SHP77 (cell line): ENCODE measurements at regions not wholly inside any gene's neighbourhood (a gene's known extent, or its start where the extent isn't known, plus 50 kb on each side); places are given as distances from the start of the nearest gene placed in this dataset.

Experiments
- DNase-seq, 2 experiments: peaks; one replicate each; lab custom pipeline; 2025; lab: John Stamatoyannopoulos, UW

- no peak for DNase-seq
Measured at GRCh38 chr9:107874591-107875369, 385.2 kb upstream of the KLF4 start.

- no peak for DNase-seq
Measured at GRCh38 chr9:107874137-107874536, 384.6 kb upstream of the KLF4 start.

GRCh38 chr9:107872457-107873192, 383.1 kb upstream of the KLF4 start:
- no peak for DNase-seq

DNA sequence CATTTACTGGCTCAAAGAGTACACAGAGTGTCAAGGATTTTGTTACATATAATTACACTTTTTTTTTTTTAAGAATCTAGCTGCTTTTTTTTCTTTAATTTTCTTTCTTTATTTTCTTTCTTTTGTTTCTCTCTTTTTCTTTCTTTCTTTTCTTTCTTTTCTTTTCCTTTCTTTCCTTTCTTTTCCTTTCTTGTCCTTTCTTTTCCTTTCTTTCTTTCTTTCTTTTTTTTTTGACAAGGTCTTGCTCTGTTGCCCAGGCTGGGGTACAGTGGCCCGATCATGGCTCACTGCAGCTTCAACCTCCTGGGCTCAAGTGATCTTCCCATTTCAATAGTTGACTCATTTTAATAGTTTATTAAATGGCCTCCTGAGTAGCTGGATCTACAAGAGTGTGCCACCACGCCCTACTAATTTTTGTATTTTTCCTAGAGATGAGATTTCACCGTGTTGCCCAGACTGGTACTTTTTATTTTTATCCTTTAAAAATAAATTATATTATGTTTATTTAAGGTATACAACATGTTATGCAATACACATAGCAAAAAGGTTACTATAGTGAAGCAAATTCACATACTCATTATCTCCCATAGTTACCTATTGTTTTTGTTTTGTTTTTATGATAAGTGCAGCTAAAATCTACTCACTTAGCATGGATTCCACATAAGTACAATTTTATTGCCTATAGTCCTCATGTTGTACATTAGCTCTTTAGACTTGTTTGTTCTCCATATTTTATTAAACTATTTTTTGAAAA, 381.5 kb upstream of the KLF4 start:
- no peak for DNase-seq

DNA sequence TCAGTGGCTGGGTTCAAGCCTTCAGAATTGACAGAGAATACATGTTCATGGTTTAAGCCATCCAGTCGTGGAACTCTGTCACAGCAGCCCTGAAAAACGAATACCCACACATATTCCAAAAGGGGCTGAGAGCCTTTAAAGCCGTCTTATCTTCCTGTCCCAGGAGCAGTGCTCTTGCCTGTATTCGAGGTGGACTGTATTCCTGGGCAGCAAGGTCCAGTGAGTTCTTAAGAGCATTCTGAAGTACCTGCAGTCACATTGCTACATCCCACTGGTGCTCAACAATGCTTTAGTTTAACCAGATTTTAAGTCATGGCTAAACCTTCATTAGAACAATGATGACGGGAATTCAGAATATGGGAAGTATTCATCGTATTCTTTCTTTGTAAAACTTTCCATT, 380.7 kb upstream of the KLF4 start:
- DNase-seq = no peak

DNA sequence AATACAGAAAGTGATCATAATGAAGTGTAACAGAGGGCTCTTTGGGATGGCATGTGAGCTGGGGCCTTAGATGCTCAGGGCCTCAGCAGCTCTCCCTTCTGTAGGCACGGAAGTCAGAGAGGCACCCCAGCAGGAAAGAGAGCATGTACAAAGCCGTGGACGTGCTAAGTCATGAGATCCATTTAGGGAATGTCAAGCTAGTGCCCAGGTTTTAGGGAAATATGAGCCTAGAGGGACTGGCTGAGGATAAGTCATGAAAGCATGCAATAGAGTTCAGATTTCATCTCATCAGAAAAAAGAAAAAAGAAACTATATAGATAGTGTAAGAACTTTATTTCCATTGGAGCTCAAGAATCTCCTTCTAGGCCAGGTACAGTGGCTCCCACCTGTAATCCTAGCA, 379.5 kb upstream of the KLF4 start:
- DNase-seq = no peak

GRCh38 chr9:107868186-107868585, 378.6 kb upstream of the KLF4 start:
- DNase-seq = no peak

DNA sequence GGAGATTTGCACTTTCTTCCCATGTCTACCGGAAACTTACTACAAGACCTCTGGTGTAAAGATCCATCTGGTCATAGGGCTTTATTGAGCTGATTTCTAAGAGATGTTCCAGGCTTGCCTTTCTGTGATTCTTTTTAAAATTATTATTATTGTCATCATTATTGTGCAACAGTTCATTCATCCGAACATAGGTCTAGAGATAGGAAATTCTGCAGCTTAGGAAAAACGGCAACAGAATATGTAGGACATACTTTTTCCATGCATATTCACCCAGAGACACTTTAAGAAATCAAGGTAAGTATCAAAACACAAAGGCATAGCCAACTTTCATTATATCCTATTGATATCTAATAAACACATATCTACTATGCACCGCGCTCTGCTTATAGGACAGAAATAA, 378.2 kb upstream of the KLF4 start:
- no peak for DNase-seq

- DNase-seq = no peak
Measured at GRCh38 chr9:107866711-107867311, 377.2 kb upstream of the KLF4 start.

- no peak for DNase-seq
Measured at GRCh38 chr9:107863396-107863795, 373.8 kb upstream of the KLF4 start.

DNA sequence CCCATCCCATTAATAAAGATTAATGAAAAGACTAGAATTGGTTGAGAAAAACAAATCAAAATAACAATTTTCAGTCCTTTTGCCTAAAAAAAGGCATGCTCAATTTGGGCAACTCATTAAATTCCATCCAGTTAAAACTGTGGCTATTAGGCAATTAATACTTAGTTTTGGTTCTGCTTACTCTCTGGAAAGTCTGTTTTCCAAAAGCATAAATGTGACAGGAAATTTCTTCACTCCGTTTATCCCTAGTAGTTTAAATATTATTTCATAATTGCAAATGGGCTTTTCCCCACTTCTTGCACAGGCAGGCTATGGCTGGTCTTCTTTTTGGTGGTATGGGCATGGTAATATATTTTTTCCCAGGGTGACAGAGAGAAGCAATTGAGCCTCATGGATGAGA, 373.3 kb upstream of the KLF4 start:
- DNase-seq = no peak

DNA sequence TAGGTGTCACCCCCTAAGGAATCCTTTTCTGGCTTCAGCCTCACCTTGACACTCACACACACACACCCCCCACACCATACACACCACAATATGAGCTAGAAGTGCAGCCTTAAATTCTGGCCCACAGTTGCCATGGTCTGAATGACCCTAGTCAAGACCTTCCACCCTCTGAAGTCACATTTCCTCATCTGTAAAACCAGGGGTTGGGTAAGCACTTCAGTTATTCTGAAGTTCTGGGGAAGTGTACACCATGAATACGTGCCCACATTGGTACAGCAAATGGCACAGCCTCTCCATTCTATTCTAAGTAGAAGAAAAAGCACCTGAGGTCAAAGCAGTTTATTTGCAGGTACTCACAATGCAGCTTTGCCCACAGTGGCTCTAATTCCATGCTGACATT, 372.8 kb upstream of the KLF4 start:
- DNase-seq = no peak

- DNase-seq = no peak
Measured at GRCh38 chr9:107861075-107861474, 371.5 kb upstream of the KLF4 start.

DNA sequence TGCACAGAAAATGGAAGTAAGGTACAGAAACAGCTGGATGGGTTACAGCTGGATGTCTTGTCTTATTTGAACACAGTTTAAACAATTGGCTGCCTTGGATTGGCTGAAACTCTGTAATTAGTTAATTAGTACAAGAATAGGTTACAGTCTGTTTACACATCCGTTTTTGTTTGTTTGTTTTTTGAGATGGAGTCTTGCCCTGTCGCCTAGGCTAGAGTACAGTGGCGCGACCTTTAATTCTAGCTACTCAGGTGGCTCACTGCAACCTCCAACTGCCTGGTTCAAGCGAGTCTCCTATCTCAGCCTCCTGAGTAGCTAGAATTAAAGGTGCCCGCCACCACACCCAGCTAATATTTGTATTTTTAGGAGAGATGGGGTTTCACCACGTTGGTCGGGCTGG, 368.7 kb upstream of the KLF4 start:
- no peak for DNase-seq

GRCh38 chr9:107856633-107857032, 367.1 kb upstream of the KLF4 start:
- no peak for DNase-seq

DNA sequence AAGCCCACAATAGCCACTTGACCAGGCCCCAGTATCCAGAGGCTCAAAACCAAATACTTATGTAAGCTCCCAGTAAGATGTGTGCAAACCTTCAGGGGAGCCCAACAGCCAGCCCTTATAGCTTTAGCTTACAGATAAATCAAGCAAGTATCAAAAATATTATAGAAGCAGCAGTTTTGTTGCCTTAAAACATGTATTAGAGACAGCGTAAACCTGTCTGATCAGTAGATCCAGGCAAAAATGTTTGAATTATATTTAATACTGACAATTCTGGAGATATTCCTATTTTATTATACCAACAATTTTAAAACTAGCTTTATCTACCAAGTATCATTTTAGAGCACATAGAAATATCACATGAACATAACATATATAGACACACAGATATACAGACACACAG, 365.6 kb upstream of the KLF4 start:
- DNase-seq = no peak

GRCh38 chr9:107853461-107853860, 363.9 kb upstream of the KLF4 start:
- DNase-seq = no peak

- DNase-seq = no peak
Measured at GRCh38 chr9:107852891-107853290, 363.3 kb upstream of the KLF4 start.

DNA sequence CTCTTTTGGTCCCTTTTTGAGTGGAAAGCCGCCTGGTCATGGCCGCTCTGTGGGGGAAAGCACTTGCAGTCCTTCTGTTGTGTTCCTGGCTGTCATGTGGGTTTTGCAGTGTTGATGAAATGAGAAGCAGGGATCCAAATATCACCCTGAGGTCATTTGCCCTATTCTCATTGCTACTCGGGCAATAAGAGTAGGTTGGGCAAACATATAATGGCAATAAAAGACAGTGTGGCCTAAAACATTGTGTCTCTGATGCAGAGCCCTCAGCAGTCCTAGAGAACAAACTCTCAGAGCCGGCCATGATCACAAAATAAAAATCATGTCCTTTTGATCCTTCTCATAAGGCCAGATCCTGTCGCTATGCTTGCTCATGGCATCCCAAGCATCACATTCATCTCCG, 361.1 kb upstream of the KLF4 start:
- no peak for DNase-seq

GRCh38 chr9:107847978-107848964, 358.7 kb upstream of the KLF4 start:
- DNase-seq = no peak

DNA sequence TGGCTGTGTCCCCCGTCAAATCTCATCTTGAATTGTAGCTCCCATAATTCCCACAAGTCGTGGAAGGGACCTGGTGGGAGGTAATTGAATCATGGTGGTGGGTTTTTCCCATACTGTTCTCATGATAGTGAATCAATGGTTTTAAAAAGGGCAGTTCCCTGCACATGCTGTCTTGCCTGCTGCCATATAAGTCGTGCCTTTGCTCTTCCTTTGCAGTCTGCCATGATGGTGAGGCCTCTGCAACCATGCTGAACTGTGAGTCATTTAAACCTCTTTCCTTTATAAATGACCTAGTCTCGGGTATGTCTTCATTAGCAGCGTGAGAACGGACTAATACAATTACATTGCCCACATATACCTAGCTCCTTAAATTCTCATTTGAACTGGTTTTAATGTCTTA, 353.0 kb upstream of the KLF4 start:
- DNase-seq = no peak
